ENCODE measurements at regions not wholly inside any gene's neighbourhood (a gene's known extent, or its start where the extent isn't known, plus 50 kb on each side); places are given as distances from the start of the nearest gene placed in this dataset.

GRCh38 chr6:87919416-87919815 is 128.2 kb upstream of the SPACA1 start:
- no peak for DNase-seq
- Histone ChIP-seq H3K27ac (no peak overlapping the region), H3K9me3 (no peaks in the 10 kb centered on the region), H3K27me3 (no peaks in the 10 kb centered on the region), H3K36me3 (no peaks in the 10 kb centered on the region), H3K4me3 (no peak overlapping the region), H3K4me1 (no peaks in the 10 kb centered on the region)
- no peak for TF ChIP-seq CTCF (IDR thresholded peaks at IDR 0.05)
- intact Hi-C loops (cut with DNase I), result no loop called here
- ATAC-seq, result no peak

DNA sequence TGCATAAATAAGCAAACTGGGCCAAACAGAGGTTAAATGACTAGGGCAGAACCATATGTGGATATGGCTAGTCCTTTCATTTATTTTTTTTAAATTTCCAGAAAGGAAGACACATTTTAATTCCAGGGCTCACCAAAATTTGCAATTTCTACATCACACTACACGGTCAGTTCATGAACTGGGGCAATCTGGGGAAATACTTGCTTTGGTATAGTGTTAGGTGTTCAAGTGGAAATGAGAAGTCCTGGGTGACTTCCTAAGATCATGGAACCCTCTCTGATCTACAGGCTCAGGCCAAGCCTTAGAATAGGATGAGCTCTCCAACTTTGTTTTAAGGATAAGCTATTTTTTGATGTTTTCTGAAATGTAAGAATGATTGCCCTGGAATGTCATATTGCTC is 128.6 kb upstream of the SPACA1 start:
- no peak overlapping the region for H3K27ac ChIP-seq
- no peaks in the 10 kb centered on the region for H3K36me3 ChIP-seq
- H3K4me3 ChIP-seq, result no peak overlapping the region
- H3K9me3 ChIP-seq, result no peaks in the 10 kb centered on the region
- no peak for TF ChIP-seq CTCF (IDR thresholded peaks at IDR 0.05)
- no peaks in the 10 kb centered on the region for H3K4me1 ChIP-seq
- no peak for DNase-seq
- ATAC-seq, result no peak
- no peaks in the 10 kb centered on the region for H3K27me3 ChIP-seq
- intact Hi-C loops (cut with DNase I), result no loop called here

GRCh38 chr6:87918461-87918941 is 129.1 kb upstream of the SPACA1 start:
- no peak overlapping the region for H3K27ac ChIP-seq
- no peaks in the 10 kb centered on the region for H3K4me1 ChIP-seq
- no peak for ATAC-seq
- no peaks in the 10 kb centered on the region for H3K27me3 ChIP-seq
- H3K4me3 ChIP-seq, result no peak overlapping the region
- peak in 2 of 4 donors; percentile 10 to 20 for DNase-seq
- intact Hi-C loops (cut with DNase I), result no loop called here
- H3K9me3 ChIP-seq, result no peaks in the 10 kb centered on the region
- H3K36me3 ChIP-seq, result no peaks in the 10 kb centered on the region
- TF ChIP-seq CTCF (IDR thresholded peaks at IDR 0.05), result no peak

DNA sequence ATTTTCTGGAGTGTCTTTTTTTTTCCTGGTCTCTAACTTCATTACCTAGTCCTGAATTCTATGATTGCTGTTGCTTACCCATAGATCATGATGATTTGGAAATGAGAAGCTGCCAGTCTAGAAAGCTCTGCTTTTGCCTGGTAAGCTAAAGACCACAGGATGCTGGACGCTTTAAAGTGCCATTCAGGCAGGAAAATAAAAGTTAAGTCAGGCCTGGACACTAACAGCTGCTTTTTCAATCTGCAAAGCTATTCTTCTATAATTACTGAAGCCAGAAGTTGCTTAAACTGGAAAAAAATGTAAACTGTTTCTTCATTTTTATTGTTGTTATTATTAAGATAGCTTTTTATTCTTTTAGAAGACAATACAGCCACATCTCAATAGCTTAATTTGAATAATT is 129.8 kb upstream of the SPACA1 start:
- Histone ChIP-seq H3K4me3 (no peak overlapping the region), H3K4me1 (no peaks in the 10 kb centered on the region), H3K9me3 (no peaks in the 10 kb centered on the region), H3K36me3 (no peaks in the 10 kb centered on the region), H3K27ac (no peak overlapping the region), H3K27me3 (no peaks in the 10 kb centered on the region)
- TF ChIP-seq CTCF (IDR thresholded peaks at IDR 0.05), result no peak
- ATAC-seq, result no peak
- peak in 2 of 4 donors; percentile 27 to 54 for DNase-seq
- intact Hi-C loops (cut with DNase I), result no loop called here

- Histone ChIP-seq H3K4me3 (no peak overlapping the region), H3K4me1 (no peaks in the 10 kb centered on the region), H3K27me3 (no peaks in the 10 kb centered on the region), H3K36me3 (no peaks in the 10 kb centered on the region), H3K9me3 (no peaks in the 10 kb centered on the region), H3K27ac (no peak overlapping the region)
- ATAC-seq, result no peak
- TF ChIP-seq CTCF (IDR thresholded peaks at IDR 0.05), result no peak
- intact Hi-C loops (cut with DNase I), result no loop called here
- DNase-seq, result no peak
Measured at GRCh38 chr6:87916446-87916845, 131.2 kb upstream of the SPACA1 start.

All from left lung (tissue), 4 donors.